AG20443 (cell line): ENCODE measurements at regions not wholly inside any gene's neighbourhood (a gene's known extent, or its start where the extent isn't known, plus 50 kb on each side); places are given as distances from the start of the nearest gene placed in this dataset.
"Not testable (repeated sequence)": the region's sequence is repeated elsewhere in the genome, so short reads cannot be mapped to it uniquely, and the experiment has no call there.

ENCODE experiments used
- DNase-seq: peaks from one replicate; pipeline ENCODE4 v3.0.0; 2012; ENCODE audit warnings: low spot score, mixed read lengths

DNA sequence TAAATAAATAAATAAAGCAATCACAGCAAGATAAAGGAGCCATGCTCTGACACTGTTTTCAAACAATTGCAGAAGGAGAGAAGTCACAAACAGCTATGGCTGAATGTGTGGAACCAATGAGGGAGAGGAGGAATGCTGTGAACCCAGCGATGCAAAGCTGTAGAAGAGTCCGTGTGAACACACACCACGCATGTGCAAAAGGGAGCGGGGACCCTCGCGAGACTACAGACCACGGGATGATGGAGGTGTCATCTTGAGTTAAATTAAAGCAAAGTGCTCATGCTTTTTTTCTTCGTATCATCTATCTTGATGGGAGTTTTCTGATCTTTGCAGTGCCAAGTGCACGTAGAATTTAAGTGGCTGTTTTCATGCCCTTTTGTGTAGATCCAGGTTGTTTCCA lies 123.8 kb upstream of the CDH5 start:
- no peak for DNase-seq

DNA sequence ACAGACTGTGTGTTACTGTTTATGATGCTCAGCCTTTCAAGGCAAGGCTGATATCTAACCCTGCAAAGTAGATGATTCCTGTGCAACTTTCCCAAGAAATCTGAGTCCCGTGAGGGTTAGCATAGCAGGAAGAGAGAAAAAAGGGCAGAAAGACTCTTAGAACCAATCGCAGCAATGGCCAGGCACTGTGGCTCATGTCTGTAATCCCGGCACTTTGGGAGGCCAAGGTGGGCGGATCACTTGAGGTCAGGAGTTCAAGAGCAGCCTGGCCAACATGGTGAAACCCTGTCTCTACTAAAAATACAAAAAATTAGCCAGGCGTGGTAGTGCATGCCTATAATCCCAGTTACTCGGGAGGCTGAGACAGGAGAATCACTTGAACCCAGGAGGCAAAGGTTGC lies 124.3 kb upstream of the CDH5 start:
- DNase-seq: not testable (repeated sequence)

DNA sequence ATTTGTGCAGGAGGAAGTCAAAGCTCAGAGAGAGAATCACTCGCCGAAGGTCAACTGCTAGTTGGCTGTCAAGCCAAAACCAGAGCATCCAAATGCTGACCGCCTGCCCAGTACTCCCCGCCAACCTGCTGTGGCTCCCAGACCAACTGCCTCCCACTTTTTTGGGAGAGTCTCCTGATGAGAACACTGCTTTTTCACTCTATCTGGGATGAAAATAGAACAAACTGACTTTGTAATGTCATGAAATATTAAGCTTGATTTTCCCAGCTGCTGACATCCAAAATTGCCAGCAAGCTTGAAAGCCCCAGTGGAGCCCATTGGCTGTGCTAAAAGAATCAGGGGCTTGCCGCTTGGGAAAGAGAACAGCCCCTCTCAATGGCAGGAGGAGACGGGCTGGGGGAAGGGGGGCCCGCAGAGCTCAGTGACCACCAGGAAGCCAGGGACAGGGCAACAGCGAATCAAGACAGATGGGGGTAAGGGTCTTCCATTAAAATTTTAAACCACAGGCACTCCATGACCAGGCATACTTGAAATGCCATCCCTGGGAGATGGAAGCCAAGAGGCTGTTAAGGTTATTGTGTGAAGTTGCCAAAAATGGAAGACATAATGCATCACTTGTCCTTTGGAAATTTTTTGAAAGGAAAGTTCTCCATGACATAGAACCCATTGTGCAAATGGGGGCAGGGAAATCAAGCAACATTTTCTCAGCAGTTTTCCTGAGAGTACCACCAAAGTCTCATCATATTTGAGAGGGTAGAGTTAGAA lies 125.7 kb upstream of the CDH5 start:
- DNase-seq: no peak

DNA sequence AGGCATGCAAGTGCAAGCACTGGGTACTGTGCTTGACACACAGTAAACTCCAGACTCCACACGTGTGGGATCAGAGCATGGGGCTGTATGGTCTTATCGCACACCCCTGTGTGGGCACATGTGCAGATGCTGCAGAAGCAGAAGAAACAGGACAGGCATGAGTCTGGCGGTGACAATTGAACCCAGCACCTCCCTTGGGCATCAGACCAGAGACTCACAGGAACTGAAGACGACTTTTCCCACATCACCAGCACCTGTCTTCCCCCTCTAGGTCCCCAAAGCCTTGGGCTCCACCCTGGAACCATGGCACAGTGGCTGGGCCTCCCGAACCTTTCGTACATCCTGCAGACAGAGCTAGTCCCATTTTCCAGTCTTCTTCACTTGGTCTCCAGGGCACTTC lies 126.4 kb upstream of the CDH5 start:
- no peak for DNase-seq

DNA sequence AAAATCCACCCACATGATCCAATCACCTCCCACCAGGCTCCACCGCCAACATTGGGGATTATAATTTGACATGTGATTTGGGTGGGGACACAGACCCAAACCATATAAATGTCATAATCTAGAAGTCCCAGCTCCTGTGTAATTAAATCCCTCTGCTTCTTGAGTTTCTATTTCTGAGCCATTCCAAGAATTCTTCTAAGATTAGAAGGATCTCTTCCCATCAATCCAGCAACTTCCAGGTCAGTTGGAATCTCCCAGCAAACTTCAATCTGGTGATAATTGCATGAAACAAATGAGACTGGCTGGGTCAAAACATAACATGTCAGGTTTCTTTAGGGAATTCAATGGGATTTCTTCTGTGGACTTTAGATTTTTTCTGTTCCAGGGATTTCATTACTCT lies 127.8 kb upstream of the CDH5 start:
- no peak for DNase-seq

DNA sequence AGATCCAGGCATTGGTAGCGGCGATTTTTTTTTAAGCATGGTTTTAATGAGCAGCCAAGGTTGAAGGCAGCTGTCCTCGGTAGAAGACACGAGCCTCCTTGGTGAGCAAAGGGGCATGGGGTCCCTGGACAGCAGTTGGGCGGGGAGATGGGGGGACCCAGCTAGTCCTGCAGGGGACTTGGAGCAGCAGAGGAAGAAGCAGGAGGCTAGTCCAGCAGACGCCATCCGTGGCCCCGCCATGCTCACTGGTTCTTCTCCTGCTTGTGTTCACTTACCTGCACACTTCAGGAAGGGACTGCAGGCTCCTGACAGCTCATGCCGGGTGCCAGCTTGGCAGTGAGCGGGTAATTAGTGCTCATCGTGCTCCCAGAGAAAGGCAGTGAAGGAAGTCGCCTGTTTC lies 130.2 kb upstream of the CDH5 start:
- no peak for DNase-seq

DNA sequence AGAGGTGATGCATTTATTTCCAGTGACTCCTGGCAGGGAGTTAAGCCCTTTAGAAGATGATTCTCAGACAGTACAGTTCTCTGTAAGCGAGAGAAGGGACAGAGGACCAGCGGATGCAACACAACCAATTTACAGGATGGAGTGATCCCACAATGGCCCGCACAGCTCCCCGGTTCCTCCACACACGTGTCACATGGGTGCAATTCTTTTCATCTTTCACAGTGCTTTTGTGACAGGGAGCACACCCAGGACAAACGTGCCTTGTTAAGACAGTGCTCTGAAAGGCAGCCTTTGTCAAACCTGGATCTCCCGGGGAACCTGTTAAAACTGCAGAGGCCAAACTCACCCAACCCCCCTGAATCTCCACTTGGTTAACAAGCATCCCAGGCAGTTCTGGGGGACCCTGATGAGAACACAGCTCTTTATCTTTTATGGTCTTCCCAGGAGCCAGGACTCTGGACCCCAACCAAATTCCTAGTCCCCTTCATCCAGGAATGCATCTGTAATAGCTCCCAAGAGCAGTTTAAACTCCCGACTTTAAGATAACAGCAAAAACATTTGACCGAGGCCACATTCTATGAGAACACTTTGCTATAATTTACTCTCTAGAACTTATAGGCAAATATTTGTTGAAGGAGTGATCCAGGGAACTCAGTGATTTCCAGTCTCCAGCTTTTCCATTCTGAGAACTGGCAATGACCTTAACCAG lies 134.9 kb upstream of the CDH5 start:
- DNase-seq: no peak

DNA sequence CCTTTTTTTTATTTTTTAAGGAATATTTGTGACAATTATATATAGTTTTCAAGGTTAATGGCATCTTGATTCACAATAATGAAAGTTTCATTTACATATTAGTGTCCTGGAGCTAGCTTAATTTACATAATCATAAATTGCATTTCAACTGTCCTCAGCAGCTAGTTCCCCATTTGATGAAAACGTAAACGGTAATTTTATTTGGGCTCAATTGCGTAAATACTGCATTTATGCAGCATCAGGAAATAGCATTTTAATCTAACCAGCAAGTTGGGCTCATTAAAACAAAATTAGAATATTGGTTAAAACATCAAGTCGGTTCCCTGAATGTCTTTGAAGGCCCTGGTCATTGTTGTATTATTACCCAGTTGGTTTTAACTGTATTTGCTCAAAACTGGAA lies 136.8 kb upstream of the CDH5 start:
- no peak for DNase-seq

DNA sequence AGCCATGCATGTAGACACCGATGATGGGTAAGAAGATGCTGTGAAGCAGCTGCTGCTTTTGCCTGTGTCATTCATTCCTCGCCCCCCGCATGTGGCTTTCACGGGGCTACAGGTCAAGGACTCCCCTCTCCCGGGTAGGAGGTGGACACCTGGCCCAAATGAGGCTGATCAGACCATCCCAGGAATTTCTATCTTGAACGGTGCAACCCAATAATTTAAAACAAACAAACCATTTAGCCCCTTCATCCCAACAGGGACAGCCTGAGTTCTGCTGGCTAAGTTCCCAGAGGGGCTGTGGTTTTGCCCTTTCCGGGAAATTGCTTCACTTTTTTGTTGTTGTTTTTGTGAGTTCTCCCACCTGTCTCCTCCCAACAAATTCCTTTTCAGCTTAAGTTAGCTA lies 137.7 kb upstream of the CDH5 start:
- no peak for DNase-seq

DNA sequence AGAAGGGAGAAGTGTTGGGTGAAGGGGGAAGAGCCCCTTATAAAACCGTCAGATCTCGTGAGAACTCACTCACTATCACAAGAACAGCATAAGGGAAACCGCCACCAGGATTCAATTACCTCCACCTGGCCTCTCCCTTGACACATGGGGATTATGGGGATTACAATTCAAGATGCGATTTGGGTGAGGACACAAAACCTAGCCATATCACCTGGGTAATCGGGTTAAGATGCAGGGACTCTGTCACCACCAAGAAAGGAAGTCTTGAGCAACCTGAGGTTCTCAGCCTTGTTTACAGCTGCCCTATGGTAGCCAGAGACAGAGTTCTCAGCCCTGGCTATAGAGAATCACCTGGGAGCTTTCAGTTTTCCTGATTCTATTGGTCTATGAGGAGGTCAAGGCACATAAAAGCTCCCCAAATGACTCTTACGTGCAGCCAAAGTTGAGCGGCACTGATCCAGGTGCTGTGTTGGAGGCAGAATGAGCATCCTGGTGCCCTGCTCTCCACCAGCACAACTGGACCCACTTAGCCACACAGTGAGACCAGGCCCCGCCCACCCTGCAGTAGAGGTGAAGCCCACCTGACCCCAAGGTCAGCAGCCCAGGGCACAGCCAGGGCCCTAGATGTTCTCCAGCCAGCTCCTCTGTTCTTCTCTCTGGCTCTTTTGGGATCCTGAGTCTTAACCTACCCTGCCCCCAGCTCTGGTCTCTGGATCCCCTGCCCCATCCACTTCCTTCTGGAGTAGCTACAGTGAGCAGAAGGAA lies 138.5 kb upstream of the CDH5 start:
- no peak for DNase-seq

DNA sequence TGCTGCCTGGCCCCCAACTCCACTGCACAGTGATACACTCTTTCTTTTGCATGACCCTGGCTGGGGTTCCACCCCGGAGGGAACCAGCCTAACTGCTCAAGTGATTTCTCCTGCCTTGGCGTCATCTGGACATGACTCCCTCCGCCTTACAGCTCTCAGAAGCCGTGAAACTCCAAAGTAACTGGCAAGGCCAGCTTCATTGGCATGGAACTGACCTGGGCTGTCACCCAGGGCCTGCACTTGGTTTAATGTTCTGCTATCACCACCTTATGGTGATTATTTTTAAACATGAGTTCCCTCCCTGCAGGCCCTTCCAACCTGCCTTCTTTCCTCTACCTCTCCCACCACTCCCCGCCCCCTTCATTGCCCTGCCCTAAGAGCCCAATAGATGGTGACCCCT lies 139.7 kb upstream of the CDH5 start:
- DNase-seq: no peak

DNA sequence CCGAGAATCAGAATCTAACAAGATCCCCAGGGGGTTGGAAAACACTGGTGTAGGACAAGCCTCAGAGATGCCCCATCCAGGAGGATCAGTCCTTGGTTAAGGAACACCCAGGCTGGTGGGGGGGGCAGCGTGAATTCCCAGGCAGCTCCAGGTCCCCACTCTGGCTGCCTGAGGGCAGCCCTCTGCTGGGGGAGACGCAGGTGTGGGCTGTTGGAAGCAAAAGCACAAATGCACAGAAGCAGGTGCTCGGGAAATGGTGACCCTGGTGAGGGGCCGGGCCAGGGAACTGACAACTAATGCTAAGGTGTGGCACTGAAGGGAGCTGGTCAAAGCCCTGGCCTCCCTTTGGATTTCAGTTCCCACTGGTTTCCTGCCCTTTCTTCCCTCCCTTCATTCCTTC lies 140.8 kb upstream of the CDH5 start:
- no peak for DNase-seq

DNA sequence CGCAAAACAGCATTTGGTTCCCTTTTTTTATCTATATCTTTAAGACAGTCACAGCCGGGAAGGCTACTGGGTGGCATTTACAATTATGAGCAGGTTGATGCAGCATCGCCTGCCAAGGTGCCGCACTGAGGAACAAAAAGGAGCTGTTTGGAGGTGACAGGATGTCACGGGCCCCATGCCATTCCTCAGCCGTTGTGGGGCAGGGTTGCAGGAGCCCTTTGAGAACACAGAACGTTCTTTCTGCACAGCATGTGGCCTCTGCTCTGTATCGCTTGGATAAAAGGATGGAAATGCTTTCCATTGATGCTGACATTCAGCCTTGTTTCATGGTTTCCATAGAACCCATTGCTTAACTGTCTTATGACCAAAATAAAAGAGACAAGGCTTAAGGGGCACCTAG lies 141.9 kb upstream of the CDH5 start:
- DNase-seq: no peak

DNA sequence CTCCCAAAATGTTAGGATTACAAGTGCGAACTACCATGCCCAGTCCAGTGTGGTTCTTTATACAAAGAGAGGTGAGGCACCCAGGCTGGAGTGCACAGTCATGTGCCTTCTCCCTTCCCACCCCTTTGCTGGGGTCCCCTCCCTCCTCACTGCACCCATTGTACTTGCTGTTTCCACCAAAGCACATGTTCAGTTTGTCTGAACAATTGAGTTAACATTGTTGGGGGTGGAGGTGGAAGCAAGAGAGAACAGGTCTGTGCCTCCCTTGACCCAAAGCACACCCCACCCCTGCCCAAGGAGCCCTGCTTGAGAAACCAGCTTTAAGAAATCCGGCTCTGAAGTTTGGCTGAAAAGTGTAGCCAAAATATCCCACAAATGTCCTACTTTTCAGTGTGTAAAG lies 142.3 kb upstream of the CDH5 start:
- DNase-seq: no peak

DNA sequence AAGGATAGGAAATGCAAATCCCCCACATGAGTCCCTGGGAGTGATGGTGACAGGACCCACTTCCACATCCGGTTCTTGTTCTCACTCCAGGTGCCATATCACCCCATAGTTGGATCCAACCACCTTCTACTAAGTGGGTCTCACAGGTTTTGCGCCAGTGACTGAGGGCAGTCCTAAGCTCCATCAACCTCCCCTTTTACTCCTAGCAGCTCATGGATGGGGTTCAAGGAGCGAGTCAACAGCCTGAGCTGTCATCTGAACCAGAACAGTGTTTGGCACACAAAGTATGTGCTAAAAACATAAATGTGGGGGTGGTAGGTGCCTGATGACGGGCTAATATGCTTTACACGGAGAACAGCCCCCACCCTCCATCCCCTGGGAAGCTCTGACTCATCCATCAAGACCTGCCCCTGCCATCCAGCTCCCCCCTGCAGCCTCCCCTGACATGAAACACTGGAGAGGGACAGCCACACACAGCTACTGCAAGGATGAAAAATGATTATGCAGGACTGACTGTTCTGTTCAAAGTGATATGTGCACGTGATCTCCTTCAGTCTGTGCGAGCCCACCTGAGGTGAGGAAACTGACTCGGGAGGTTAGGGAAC lies 143.2 kb upstream of the CDH5 start:
- DNase-seq: peak; percentile 37

DNA sequence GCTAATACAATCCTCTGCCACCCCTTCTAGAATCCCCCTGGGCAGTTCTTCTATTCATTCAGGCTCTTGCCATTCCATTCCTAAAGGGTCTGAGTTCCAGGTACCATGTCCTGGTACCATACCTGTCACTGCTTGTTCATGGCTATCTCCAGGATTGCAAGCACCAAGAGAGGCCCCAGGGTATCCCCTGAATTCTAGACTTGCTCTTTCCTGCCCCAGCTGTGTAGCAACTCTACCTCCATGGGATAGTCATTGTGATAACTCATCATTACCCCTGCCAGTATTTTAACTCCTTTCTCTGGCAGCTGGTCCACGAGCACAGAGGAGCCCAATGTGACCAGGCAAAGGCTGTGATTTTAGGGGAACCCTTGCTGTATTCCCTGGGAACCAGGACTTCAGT lies 143.7 kb upstream of the CDH5 start:
- DNase-seq: no peak

DNA sequence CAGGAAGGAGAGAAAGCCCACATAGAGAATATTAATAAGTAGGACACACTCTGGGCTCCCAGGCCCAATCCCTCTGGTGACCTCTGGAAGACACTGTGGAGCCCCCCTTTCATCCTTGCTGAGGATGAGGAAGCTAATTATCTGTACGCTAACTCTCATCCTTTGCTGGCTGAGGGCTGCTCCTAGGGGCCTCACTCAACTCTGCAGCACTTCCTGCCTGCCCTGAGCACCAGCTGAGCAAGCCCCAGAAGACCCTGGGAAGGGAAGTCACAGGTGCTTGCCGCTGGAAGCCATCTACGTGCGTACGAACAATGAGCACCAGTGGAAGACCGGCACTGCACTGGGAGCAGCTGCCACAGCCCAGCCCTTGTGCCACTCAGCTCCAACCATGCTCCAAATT lies 145.8 kb upstream of the CDH5 start:
- DNase-seq: no peak

DNA sequence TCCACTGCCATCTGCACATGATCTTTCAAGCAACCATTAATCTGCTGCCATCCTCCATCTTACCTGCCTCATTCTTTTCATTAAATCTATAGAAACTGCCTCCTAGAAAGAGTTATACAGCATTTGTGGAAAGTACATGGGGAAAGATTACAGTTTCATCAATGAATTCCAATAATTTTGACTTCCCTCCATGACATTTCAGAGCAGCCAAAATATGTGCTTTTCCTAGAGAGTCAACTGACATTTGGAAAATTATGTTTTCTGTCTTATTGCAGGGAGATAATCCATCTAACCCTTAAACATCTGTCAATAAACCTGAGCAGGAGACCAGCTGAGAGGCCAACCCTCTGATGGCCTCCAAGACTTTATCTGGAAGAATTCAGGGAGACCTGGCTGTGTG lies 147.0 kb upstream of the CDH5 start:
- DNase-seq: no peak

DNA sequence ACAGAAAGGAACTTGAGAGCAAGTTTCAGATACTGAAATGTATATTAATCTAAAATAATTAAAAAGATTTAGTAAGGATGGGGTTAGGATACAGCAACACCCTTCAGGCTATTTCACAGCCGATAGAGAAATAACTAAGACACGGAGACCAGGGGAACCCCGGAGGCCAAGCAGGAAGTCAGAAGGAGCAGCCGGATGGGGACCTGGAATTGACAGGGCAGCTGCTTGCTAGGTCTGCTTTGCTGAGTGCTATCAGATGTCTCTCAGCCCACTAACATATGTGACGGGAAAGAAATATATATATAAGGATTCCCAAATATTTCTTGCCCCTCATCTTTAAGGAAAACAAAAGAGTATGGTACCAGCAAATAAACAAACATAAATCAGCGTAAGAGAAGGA lies 154.1 kb upstream of the CDH5 start:
- DNase-seq: no peak

DNA sequence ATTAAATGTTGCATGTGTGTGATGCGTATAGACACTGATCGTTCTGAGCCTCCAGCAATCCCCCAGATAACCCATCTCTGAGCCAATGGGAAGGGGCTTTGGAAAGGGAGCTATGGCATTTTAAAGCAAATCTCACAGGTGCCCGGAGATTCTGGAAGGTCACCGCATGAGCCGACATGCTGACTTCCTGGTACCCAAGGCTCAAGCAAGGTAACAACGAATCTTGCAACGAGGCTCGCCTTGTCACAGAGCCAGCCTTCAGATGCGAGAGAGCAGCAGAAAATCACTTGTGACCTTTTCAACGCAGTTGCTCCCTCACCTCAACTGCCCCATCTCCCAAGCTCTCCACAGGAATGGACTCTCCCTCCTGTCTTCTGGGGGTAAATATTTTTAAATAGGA lies 154.8 kb upstream of the CDH5 start:
- no peak for DNase-seq

DNA sequence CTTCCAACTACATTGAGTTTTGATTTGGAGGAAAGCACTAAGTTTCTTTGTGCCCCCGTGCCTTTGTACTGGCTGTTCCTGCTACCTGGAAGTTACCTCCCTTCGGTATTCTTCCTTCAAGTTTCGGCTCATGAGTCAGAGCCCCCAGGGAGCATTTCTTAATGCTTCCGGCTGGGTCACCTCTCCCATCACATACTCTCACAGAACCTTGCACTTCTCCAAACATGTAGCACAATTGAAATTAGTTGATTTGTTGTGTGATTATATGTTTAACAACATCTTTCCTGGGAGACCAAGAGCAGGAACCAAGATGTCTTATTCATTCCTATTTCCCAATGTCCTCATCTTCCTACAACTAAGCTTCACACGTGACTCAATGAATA lies 158.6 kb upstream of the CDH5 start:
- no peak for DNase-seq

DNA sequence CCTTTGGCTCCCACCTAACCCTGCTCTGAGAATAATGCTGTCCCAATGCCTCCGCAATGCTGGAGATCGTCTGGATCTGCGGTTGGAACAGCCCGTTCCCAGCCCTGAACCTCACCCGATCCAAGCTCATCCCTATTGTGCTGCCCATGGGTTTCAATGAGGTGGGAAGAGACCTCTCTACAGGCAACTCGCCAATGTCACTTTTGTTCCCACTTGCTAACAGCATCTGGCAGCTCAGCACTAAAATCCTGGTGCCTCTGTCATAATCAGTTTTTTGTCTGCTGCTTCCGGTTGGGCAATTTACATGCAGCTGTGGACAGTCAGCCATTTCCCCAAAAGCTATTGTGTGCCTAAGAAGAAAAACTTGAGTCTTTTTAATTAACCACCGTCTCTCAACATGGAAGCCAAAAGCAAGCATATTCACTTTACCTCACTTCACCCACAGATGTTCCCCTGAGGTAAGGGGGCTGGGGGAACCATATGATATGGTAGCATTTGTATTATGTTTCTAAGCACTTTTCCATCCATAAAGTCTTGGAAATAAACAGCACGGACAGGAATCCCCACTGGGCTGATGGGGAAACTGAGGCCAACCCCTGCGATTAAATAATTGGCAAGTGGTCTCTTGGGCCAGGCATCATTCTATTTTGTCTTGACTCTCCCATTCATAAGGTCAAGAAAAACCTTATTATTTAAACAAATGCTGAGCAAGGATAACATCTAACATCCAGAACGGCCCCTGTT lies 159.2 kb upstream of the CDH5 start:
- DNase-seq: peak; percentile 31
